DOHH2 (cell line): ENCODE measurements at regions not wholly inside any gene's neighbourhood (a gene's known extent, or its start where the extent isn't known, plus 50 kb on each side); places are given as distances from the start of the nearest gene placed in this dataset.

Experiments used
- H3F3A ChIP-seq: fragments of 200-600 bp; sonication (generic), shearing (Covaris generic); 2 replicates; pipeline ENCODE4 v1.6.0; 2016; ENCODE audit warnings: antibody characterized with exemption, mild to moderate bottlenecking; ENCODE audit not compliant: control insufficient read depth, insufficient read depth
- H3K27ac ChIP-seq: fragments of 200-600 bp; sonication (generic); 2 replicates; pipeline ENCODE4 v1.5.1; 2014; ENCODE audit warnings: low read depth, mild to moderate bottlenecking, low read length, moderate library complexity
- H3K27me3 ChIP-seq: fragments of 200-600 bp; sonication (generic); 2 replicates; pipeline ENCODE4 v1.6.1; 2014; ENCODE audit warnings: mild to moderate bottlenecking, low read length, mixed read lengths; ENCODE audit not compliant: control insufficient read depth
- H3K36me3 ChIP-seq: fragments of 200-600 bp; sonication (generic); 2 replicates; pipeline ENCODE4 v1.6.1; 2014; ENCODE audit warnings: mild to moderate bottlenecking, low read length, moderate library complexity, mixed read lengths; ENCODE audit not compliant: control insufficient read depth
- H3K4me1 ChIP-seq: fragments of 200-600 bp; sonication (generic); 2 replicates; pipeline ENCODE4 v1.6.1; 2014; ENCODE audit warnings: mild to moderate bottlenecking, low read length, mixed read lengths; ENCODE audit not compliant: control insufficient read depth
- H3K4me2 ChIP-seq: fragments of 200-600 bp; sonication (generic); 2 replicates; pipeline ENCODE4 v1.6.0; 2014; ENCODE audit warnings: mild to moderate bottlenecking, low read length, moderate library complexity
- H3K4me3 ChIP-seq: fragments of 200-600 bp; sonication (generic); 2 replicates; pipeline ENCODE4 v1.5.1; 2014; ENCODE audit warnings: mild to moderate bottlenecking, low read length, mixed read lengths
- H3K79me2 ChIP-seq: fragments of 200-600 bp; sonication (generic); 2 replicates; pipeline ENCODE4 v1.6.1; 2014; ENCODE audit warnings: mild to moderate bottlenecking, low read length, mixed read lengths; ENCODE audit not compliant: control insufficient read depth
- H3K9me2 ChIP-seq: fragments of 200-600 bp; sonication (generic); replicated peaks from 2 replicates; pipeline ENCODE4 v1.6.1; 2014; ENCODE audit warnings: mild to moderate bottlenecking, low read length, mixed read lengths; ENCODE audit not compliant: control insufficient read depth
- H3K9me3 ChIP-seq: fragments of 200-600 bp; sonication (generic); 2 replicates; pipeline ENCODE4 v1.6.1; 2014; ENCODE audit warnings: antibody characterized with exemption, low read length, mixed read lengths; ENCODE audit not compliant: control insufficient read depth, insufficient read depth
- H4K20me1 ChIP-seq: fragments of 200-600 bp; sonication (generic); 2 replicates; pipeline ENCODE4 v1.6.0; 2014; ENCODE audit warnings: low read depth, mild to moderate bottlenecking, antibody characterized with exemption, low read length, moderate library complexity; ENCODE audit not compliant: control insufficient read depth, insufficient read depth
- CTCF ChIP-seq: fragments of 200-600 bp; sonication (generic); IDR thresholded peaks from one replicate; pipeline ENCODE4 v1.5.1; 2014; ENCODE audit warnings: antibody characterized with exemption, mild to moderate bottlenecking, low read depth, low read length; ENCODE audit not compliant: poor library complexity, severe bottlenecking
- EZH2phosphoT487 ChIP-seq: fragments of 200-600 bp; sonication (generic); IDR thresholded peaks from 2 replicates; pipeline ENCODE4 v1.6.1; 2017; ENCODE audit warnings: borderline replicate concordance, mild to moderate bottlenecking, antibody characterized with exemption, low read length, moderate library complexity, mixed read lengths

- Histone ChIP-seq H4K20me1 (no peaks in the 10 kb centered on the region), H3K4me2 (no peak overlapping the region), H3K27ac (no peak overlapping the region), H3K9me2 (no peaks in the 10 kb centered on the region), H3K79me2 (no peaks in the 10 kb centered on the region), H3F3A (no peaks in the 10 kb centered on the region), H3K36me3 (no peaks in the 10 kb centered on the region), H3K27me3 (no peaks in the 10 kb centered on the region), H3K4me1 (no peaks in the 10 kb centered on the region), H3K9me3 (no peaks in the 10 kb centered on the region; the same call in 1 of the 2 replicates), H3K4me3 (no peak overlapping the region)
- TF ChIP-seq CTCF (no peak), EZH2phosphoT487 (no peak)
Measured at GRCh38 chr2:139925903-139926302, 1145.7 kb upstream of the NXPH2 start.

GRCh38 chr2:139924070-139924469 lies 1143.9 kb upstream of the NXPH2 start:
- H4K20me1 ChIP-seq = no peaks in the 10 kb centered on the region
- no peaks in the 10 kb centered on the region for H3K36me3 ChIP-seq
- H3K9me2 ChIP-seq = no peaks in the 10 kb centered on the region
- H3K4me1 ChIP-seq = no peaks in the 10 kb centered on the region
- H3K27me3 ChIP-seq = no peaks in the 10 kb centered on the region
- H3K4me3 ChIP-seq = no peak overlapping the region
- no peak for TF ChIP-seq EZH2phosphoT487
- no peak for TF ChIP-seq CTCF
- no peak overlapping the region for H3K4me2 ChIP-seq
- H3K79me2 ChIP-seq = no peaks in the 10 kb centered on the region
- no peaks in the 10 kb centered on the region; the same call in 1 of the 2 replicates for H3K9me3 ChIP-seq
- no peaks in the 10 kb centered on the region for H3F3A ChIP-seq
- no peak overlapping the region for H3K27ac ChIP-seq

- no peaks in the 10 kb centered on the region for H3K79me2 ChIP-seq
- no peaks in the 10 kb centered on the region for H4K20me1 ChIP-seq
- H3K36me3 ChIP-seq = no peaks in the 10 kb centered on the region
- H3K27me3 ChIP-seq = no peaks in the 10 kb centered on the region
- H3K9me2 ChIP-seq = no peaks in the 10 kb centered on the region
- no peak overlapping the region for H3K4me2 ChIP-seq
- H3F3A ChIP-seq = no peaks in the 10 kb centered on the region
- H3K9me3 ChIP-seq = no peaks in the 10 kb centered on the region; the same call in 1 of the 2 replicates
- H3K4me1 ChIP-seq = no peaks in the 10 kb centered on the region
- no peak overlapping the region for H3K4me3 ChIP-seq
- TF ChIP-seq EZH2phosphoT487 (no peak), CTCF (no peak)
- no peak overlapping the region for H3K27ac ChIP-seq
Measured at GRCh38 chr2:139918982-139919381, 1138.8 kb upstream of the NXPH2 start.
